CD14-positive monocyte (primary cell): ENCODE measurements at regions not wholly inside any gene's neighbourhood (a gene's known extent, or its start where the extent isn't known, plus 50 kb on each side); places are given as distances from the start of the nearest gene placed in this dataset.

Source experiments
- DNase-seq, 3 donors: peaks; one replicate each; pipeline ENCODE4 v3.0.0-alpha.2; 2011 to 2022
- H2AFZ ChIP-seq: 2 replicates; pipeline ENCODE4 v1.6.0; 2012; ENCODE audit warnings: mild to moderate bottlenecking, low read depth, low read length, inconsistent platforms; ENCODE audit not compliant: insufficient read depth, poor library complexity, severe bottlenecking
- H3K27ac ChIP-seq, 2 donors: 1 replicate in 1 of 2; 2 replicates in 1 of 2; pipeline ENCODE4 v1.5.1; 2012 to 2013; ENCODE audit warnings: low read length in 2 of 2, control low read depth in 1 of 2, inconsistent platforms in 1 of 2, low read depth in 1 of 2, mild to moderate bottlenecking in 1 of 2
- H3K27me3 ChIP-seq, 2 donors: one replicate each; pipeline versions ENCODE4 v1.6.0 to v1.6.1; 2011 to 2013; ENCODE audit warnings: low read length in 2 of 2; ENCODE audit not compliant: control insufficient read depth in 2 of 2, insufficient read depth in 2 of 2
- H3K36me3 ChIP-seq, 2 donors: replicated peaks in 1 of 2; 1 replicate in 1 of 2; 2 replicates in 1 of 2; pipeline versions ENCODE4 v1.5.1 to v1.6.1; 2012 to 2013; ENCODE audit warnings: low read length in 2 of 2, control low read depth in 1 of 2, inconsistent platforms in 1 of 2, mild to moderate bottlenecking in 1 of 2; ENCODE audit not compliant: insufficient read depth in 2 of 2, control insufficient read depth in 1 of 2
- H3K4me1 ChIP-seq, 2 donors: 1 replicate in 1 of 2; 2 replicates in 1 of 2; pipeline versions ENCODE4 v1.5.1 to v1.6.1; 2012 to 2013; ENCODE audit warnings: low read length in 2 of 2, control low read depth in 1 of 2, inconsistent platforms in 1 of 2, mild to moderate bottlenecking in 1 of 2, moderate library complexity in 1 of 2; ENCODE audit not compliant: insufficient read depth in 2 of 2, control insufficient read depth in 1 of 2
- H3K4me2 ChIP-seq: replicated peaks from 2 replicates; pipeline ENCODE3; 2012; ENCODE audit warnings: low read length, moderate library complexity, mild to moderate bottlenecking; ENCODE audit not compliant: poor library complexity, severe bottlenecking; ENCODE audit errors: extremely low read depth
- H3K4me3 ChIP-seq, 3 experiments: fragments of 200-600 bp in 1 of 3; sonication (generic) in 1 of 3; replicated peaks in 1 of 3; 1 replicate in 2 of 3; 2 replicates in 1 of 3; pipeline ENCODE4 v1.5.1; 2011 to 2013; ENCODE audit warnings: low read length in 3 of 3, mild to moderate bottlenecking in 3 of 3, control low read depth in 2 of 3, low read depth in 2 of 3, inconsistent platforms in 1 of 3, moderate library complexity in 1 of 3
- H3K79me2 ChIP-seq: 2 replicates; pipeline ENCODE4 v1.6.0; 2012; ENCODE audit warnings: mild to moderate bottlenecking, control low read depth, inconsistent platforms, low read length, moderate library complexity; ENCODE audit not compliant: insufficient read depth
- H3K9ac ChIP-seq: 2 replicates; pipeline ENCODE4 v1.6.0; 2017; ENCODE audit warnings: low read length, mild to moderate bottlenecking; ENCODE audit not compliant: insufficient read depth, poor library complexity, severe bottlenecking
- H3K9me3 ChIP-seq, 2 donors: replicated peaks in 1 of 2; 1 replicate in 1 of 2; 2 replicates in 1 of 2; pipeline versions ENCODE4 v1.5.1 to v1.6.1; 2012 to 2013; ENCODE audit warnings: low read length in 2 of 2, control low read depth in 1 of 2; ENCODE audit not compliant: control insufficient read depth in 1 of 2, insufficient read depth in 1 of 2
- H4K20me1 ChIP-seq: 2 replicates; pipeline ENCODE4 v1.6.0; 2012; ENCODE audit warnings: mild to moderate bottlenecking, low read length, control low read depth, moderate library complexity; ENCODE audit not compliant: insufficient read depth
- H3K27ac Mint-ChIP-seq, 7 donors: one replicate each; pipeline ENCODE4 v1.8.0; 2020; ENCODE audit warnings: mild to moderate bottlenecking in 7 of 7, mixed read lengths in 7 of 7, moderate library complexity in 6 of 7, inconsistent platforms in 2 of 7
- H3K27me3 Mint-ChIP-seq, 3 donors: one replicate each; pipeline ENCODE4 v1.8.0; 2021 to 2022; ENCODE audit warnings: low read depth in 3 of 3, mild to moderate bottlenecking in 3 of 3, mixed read lengths in 3 of 3, moderate library complexity in 3 of 3, inconsistent platforms in 1 of 3
- H3K36me3 Mint-ChIP-seq, 2 donors: one replicate each; pipeline ENCODE4 v1.8.0; 2020; ENCODE audit warnings: mixed read lengths in 2 of 2, inconsistent platforms in 1 of 2, mild to moderate bottlenecking in 1 of 2
- H3K4me1 Mint-ChIP-seq: one replicate; pipeline ENCODE4 v1.8.0; 2020; ENCODE audit warnings: mild to moderate bottlenecking, mixed read lengths
- H3K4me3 Mint-ChIP-seq, 2 donors: one replicate each; pipeline ENCODE4 v1.8.0; 2020; ENCODE audit warnings: mild to moderate bottlenecking in 2 of 2, mixed read lengths in 2 of 2, moderate library complexity in 1 of 2
- H3K9me3 Mint-ChIP-seq, 7 donors: one replicate each; pipeline ENCODE4 v1.8.0; 2020 to 2022; ENCODE audit warnings: mixed read lengths in 7 of 7, mild to moderate bottlenecking in 6 of 7, moderate library complexity in 6 of 7, inconsistent platforms in 2 of 7
- CTCF ChIP-seq: fragments of 200-600 bp; IDR thresholded peaks from one replicate; pipeline ENCODE4 v1.8.0; 2022; ENCODE audit warnings: antibody characterized with exemption, mild to moderate bottlenecking
- intact Hi-C, 2 donors: fragments of 100-400 bp; cut with micrococcal nuclease; formaldehyde crosslinking; loops; one replicate each; pipeline versions ENCODE4 v1.15.0 to v1.15.1; 2023

- Mint-ChIP-seq H3K4me3 (no peak overlapping the region), H3K9me3 (peaks cover 0 to 2% (median 0%) of the 10 kb centered on the region in 7 donors), H3K36me3 (no peaks in the 10 kb centered on the region), H3K4me1 (no peaks in the 10 kb centered on the region), H3K27ac (no peak overlapping the region), H3K27me3 (no peaks in the 10 kb centered on the region)
- Histone ChIP-seq H3K27me3 (no peaks in the 10 kb centered on the region), H3K4me2 (no peak overlapping the region), H3K36me3 (no peaks in the 10 kb centered on the region), H3K79me2 (no peaks in the 10 kb centered on the region), H2AFZ (no peak overlapping the region), H3K9me3 (no peaks in the 10 kb centered on the region), H3K4me1 (no peaks in the 10 kb centered on the region), H3K27ac (no peak overlapping the region), H3K4me3 (no peak overlapping the region), H4K20me1 (no peaks in the 10 kb centered on the region), H3K9ac (no peak overlapping the region)
- DNase-seq = no peak
- no peak for TF ChIP-seq CTCF
- intact Hi-C loops = no loop called here
These were observed 227.9 kb upstream of the G2E3 start for GRCh38 chr14:30331030-30331429.

GRCh38 chr14:30332374-30332773 is 226.6 kb upstream of the G2E3 start:
- TF ChIP-seq CTCF = no peak
- Histone ChIP-seq H3K9me3 (no peaks in the 10 kb centered on the region), H3K36me3 (no peaks in the 10 kb centered on the region), H3K27me3 (no peaks in the 10 kb centered on the region), H3K4me2 (no peak overlapping the region), H3K79me2 (no peaks in the 10 kb centered on the region), H2AFZ (no peak overlapping the region), H3K4me3 (no peak overlapping the region), H3K9ac (no peak overlapping the region), H3K27ac (no peak overlapping the region), H4K20me1 (no peaks in the 10 kb centered on the region), H3K4me1 (no peaks in the 10 kb centered on the region)
- H3K27me3 Mint-ChIP-seq = no peaks in the 10 kb centered on the region
- H3K9me3 Mint-ChIP-seq = peaks cover 0 to 2% (median 0%) of the 10 kb centered on the region in 7 donors
- no peak for DNase-seq
- no peaks in the 10 kb centered on the region for H3K4me1 Mint-ChIP-seq
- H3K36me3 Mint-ChIP-seq = no peaks in the 10 kb centered on the region
- no peak overlapping the region for H3K4me3 Mint-ChIP-seq
- no peak overlapping the region for H3K27ac Mint-ChIP-seq
- intact Hi-C loops = no loop called here
